ENCODE measurements at regions not wholly inside any gene's neighbourhood (a gene's known extent, or its start where the extent isn't known, plus 50 kb on each side); places are given as distances from the start of the nearest gene placed in this dataset.

DNA sequence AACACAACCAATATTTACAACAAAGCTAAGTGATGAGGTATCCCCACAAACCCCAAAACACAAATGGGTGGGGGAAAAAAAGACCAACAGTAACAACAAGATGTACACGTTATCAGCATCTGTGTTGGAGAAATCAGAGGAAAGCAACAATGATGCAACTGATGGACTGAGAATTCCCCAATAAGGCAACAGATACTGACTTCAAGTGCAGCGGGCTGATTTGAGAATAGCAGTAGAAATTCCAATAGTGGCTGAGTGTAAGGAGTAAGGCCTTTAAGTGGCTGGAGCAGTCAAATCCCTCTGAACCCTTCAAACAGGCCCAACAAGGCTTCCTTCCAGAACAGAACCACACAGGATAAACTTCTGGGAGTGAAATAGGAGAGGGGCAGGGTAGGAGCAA is 97.6 kb downstream of the TM2D1 start:
- ChIA-PET POLR2A (ENCODE audit: low non-redundant PET) (no interaction called here), CTCF (no interaction called here)

DNA sequence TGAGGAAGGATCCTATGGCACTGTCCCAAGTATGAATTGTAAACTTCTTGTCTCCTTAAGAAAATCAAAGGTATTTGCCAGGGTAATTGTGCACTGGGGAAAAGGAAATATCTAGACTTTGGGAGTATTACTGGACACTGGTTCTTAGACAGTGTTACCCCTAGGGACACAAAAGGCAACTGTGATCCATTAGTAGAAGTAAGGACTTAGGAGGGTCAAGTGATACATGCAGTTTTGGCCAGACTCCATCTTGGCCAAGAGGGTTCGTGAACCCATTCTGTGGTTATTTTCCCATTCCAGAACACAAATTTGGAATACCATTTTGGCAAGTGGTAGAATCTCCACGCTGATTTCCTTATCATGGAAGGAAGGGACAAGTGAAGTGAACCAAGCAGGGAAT is 98.1 kb downstream of the TM2D1 start:
- CTCF ChIA-PET = no interaction called here
- H3K4me3 ChIP-seq (ENCODE audit: low read depth, low read length, poor library complexity, severe bottlenecking) = no peak overlapping the region
- H3K4me1 ChIP-seq (ENCODE audit: insufficient read depth, low read length, poor library complexity, severe bottlenecking) = no peaks in the 10 kb centered on the region
- H3K9me3 ChIP-seq (ENCODE audit: low read depth, low read length, poor library complexity, severe bottlenecking) = no peaks in the 10 kb centered on the region
- POLR2A ChIA-PET (ENCODE audit: low non-redundant PET) = no interaction called here
- no peak for TF ChIP-seq EZH2 (IDR thresholded peaks at IDR 0.05; ENCODE audit: borderline replicate concordance, low read depth, low read length, poor library complexity, severe bottlenecking)
- H3K36me3 ChIP-seq (ENCODE audit: insufficient read depth, low read length, poor library complexity, severe bottlenecking) = no peaks in the 10 kb centered on the region
- no peak for DNase-seq (ENCODE audit: low spot score)
- no peak overlapping the region for H3K27ac ChIP-seq (ENCODE audit: low read depth, low read length, poor library complexity, severe bottlenecking)
- BruUV-seq (replicated peaks) = no TSS peak
- no peaks in the 10 kb centered on the region for H3K27me3 ChIP-seq (replicated peaks; ENCODE audit: insufficient read depth, low read depth, low read length, poor library complexity)
- intact Hi-C loops (cut with micrococcal nuclease; ENCODE audit: unreplicated experiment) = no loop called here

More for the DNA sequence above, 97.6 kb downstream of the TM2D1 start:
- Histone ChIP-seq H3K4me3 (ENCODE audit: low read depth, low read length, poor library complexity, severe bottlenecking) (no peak overlapping the region), H3K9me3 (ENCODE audit: low read depth, low read length, poor library complexity, severe bottlenecking) (no peaks in the 10 kb centered on the region), H3K36me3 (ENCODE audit: insufficient read depth, low read length, poor library complexity, severe bottlenecking) (no peaks in the 10 kb centered on the region), H3K27me3 (replicated peaks; ENCODE audit: insufficient read depth, low read depth, low read length, poor library complexity) (no peaks in the 10 kb centered on the region), H3K4me1 (ENCODE audit: insufficient read depth, low read length, poor library complexity, severe bottlenecking) (no peaks in the 10 kb centered on the region), H3K27ac (ENCODE audit: low read depth, low read length, poor library complexity, severe bottlenecking) (no peak overlapping the region)
- TF ChIP-seq, protein P1, sequence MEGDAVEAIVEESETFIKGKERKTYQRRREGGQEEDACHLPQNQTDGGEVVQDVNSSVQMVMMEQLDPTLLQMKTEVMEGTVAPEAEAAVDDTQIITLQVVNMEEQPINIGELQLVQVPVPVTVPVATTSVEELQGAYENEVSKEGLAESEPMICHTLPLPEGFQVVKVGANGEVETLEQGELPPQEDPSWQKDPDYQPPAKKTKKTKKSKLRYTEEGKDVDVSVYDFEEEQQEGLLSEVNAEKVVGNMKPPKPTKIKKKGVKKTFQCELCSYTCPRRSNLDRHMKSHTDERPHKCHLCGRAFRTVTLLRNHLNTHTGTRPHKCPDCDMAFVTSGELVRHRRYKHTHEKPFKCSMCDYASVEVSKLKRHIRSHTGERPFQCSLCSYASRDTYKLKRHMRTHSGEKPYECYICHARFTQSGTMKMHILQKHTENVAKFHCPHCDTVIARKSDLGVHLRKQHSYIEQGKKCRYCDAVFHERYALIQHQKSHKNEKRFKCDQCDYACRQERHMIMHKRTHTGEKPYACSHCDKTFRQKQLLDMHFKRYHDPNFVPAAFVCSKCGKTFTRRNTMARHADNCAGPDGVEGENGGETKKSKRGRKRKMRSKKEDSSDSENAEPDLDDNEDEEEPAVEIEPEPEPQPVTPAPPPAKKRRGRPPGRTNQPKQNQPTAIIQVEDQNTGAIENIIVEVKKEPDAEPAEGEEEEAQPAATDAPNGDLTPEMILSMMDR (conservative IDR thresholded peaks at IDR 0.05; ENCODE audit: low read depth, low read length) = no peak
- TF ChIP-seq EZH2 (IDR thresholded peaks at IDR 0.05; ENCODE audit: borderline replicate concordance, low read depth, low read length, poor library complexity, severe bottlenecking) = no peak
- intact Hi-C loops (cut with micrococcal nuclease; ENCODE audit: unreplicated experiment) = no loop called here
- DNase-seq (ENCODE audit: low spot score) = no peak
- BruUV-seq (replicated peaks) = no TSS peak

DNA sequence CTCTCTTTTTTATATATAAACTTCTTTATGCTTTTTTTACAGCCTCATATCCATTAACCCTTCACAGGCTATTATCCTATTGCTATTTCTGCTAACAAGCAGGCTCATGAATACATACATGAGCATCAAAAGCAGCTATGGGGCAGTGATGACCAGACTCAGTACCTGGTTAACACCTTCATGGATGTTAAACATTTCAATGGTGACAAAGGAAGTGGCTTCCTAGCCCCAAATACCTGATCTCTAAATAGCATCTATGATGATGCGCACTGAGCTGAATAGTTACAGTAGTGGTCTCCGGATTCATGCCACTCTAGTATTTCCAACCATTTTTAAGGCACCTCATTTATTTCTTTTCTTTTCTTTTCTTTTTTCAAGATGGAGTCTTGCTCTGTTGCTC is 101.1 kb downstream of the TM2D1 start:
- Histone ChIP-seq H3K9me3 (ENCODE audit: low read depth, low read length, poor library complexity, severe bottlenecking) (no peaks in the 10 kb centered on the region), H3K27me3 (replicated peaks; ENCODE audit: insufficient read depth, low read depth, low read length, poor library complexity) (no peaks in the 10 kb centered on the region), H3K36me3 (ENCODE audit: insufficient read depth, low read length, poor library complexity, severe bottlenecking) (no peaks in the 10 kb centered on the region), H3K4me3 (ENCODE audit: low read depth, low read length, poor library complexity, severe bottlenecking) (no peak overlapping the region), H3K27ac (ENCODE audit: low read depth, low read length, poor library complexity, severe bottlenecking) (no peak overlapping the region), H3K4me1 (ENCODE audit: insufficient read depth, low read length, poor library complexity, severe bottlenecking) (no peaks in the 10 kb centered on the region)
- no peak for TF ChIP-seq EZH2 (IDR thresholded peaks at IDR 0.05; ENCODE audit: borderline replicate concordance, low read depth, low read length, poor library complexity, severe bottlenecking)
- TF ChIP-seq, protein P1 (conservative IDR thresholded peaks at IDR 0.05; ENCODE audit: low read depth, low read length) = no peak
- ChIA-PET POLR2A (ENCODE audit: low non-redundant PET) (no interaction called here), CTCF (no interaction called here)
- BruUV-seq (replicated peaks) = no TSS peak
- intact Hi-C loops (cut with micrococcal nuclease; ENCODE audit: unreplicated experiment) = no loop called here
- no peak for DNase-seq (ENCODE audit: low spot score)

DNA sequence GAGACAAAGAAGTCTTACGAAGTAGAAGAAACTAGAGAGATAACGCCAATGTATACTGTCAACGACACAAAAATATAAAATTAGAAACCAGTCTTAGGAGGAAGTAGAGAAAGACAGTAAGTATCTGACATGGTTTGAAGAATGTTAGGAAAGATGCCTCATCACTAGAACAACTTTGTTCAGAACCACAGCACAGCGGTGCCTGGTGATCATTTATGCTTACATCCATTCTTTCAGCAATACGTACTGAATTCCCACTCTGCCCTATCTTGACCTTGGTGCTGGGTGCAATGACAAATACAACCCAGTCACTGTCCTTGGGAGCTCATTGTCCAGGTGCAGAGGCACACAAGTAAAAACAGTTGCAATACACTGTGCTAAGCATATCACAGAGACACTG is 104.4 kb downstream of the TM2D1 start:
- Histone ChIP-seq H3K27ac (ENCODE audit: low read depth, low read length, poor library complexity, severe bottlenecking) (no peak overlapping the region), H3K4me3 (ENCODE audit: low read depth, low read length, poor library complexity, severe bottlenecking) (no peak overlapping the region), H3K4me1 (ENCODE audit: insufficient read depth, low read length, poor library complexity, severe bottlenecking) (no peaks in the 10 kb centered on the region), H3K9me3 (ENCODE audit: low read depth, low read length, poor library complexity, severe bottlenecking) (no peaks in the 10 kb centered on the region), H3K36me3 (ENCODE audit: insufficient read depth, low read length, poor library complexity, severe bottlenecking) (no peaks in the 10 kb centered on the region), H3K27me3 (replicated peaks; ENCODE audit: insufficient read depth, low read depth, low read length, poor library complexity) (no peaks in the 10 kb centered on the region)
- ChIA-PET CTCF (no interaction called here), POLR2A (ENCODE audit: low non-redundant PET) (no interaction called here)
- intact Hi-C loops (cut with micrococcal nuclease; ENCODE audit: unreplicated experiment) = no loop called here
- DNase-seq (ENCODE audit: low spot score) = no peak
- TF ChIP-seq, protein P1 (conservative IDR thresholded peaks at IDR 0.05; ENCODE audit: low read depth, low read length) = no peak
- TF ChIP-seq EZH2 (IDR thresholded peaks at IDR 0.05; ENCODE audit: borderline replicate concordance, low read depth, low read length, poor library complexity, severe bottlenecking) = no peak
- BruUV-seq (replicated peaks) = no TSS peak

All from A673 (cell line).